ENCODE measurements at regions not wholly inside any gene's neighbourhood (a gene's known extent, or its start where the extent isn't known, plus 50 kb on each side); places are given as distances from the start of the nearest gene placed in this dataset.
A peak's percentile ranks its signal among the peaks of the same experiment; 100 is the strongest.

DNA sequence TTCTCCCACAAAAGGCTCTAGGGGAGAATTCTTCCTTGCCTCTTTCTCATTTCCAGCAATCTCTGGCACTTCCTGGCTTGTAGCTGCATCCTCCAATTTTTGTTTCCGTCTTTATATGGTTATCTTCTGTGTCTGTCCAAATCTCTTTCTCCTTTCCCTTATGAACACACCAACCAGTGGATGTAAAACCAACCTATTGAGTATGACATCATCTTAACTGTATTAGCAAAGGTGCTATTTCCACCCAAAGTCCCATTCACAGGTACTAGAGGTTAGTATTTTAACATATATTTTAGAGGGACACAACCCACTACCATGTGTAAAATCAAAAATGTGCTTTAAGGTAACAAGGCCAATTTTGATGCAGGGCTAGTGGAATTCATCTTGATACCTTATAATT is 129.0 kb downstream of the RAP2A start:
- no peak for DNase-seq

DNA sequence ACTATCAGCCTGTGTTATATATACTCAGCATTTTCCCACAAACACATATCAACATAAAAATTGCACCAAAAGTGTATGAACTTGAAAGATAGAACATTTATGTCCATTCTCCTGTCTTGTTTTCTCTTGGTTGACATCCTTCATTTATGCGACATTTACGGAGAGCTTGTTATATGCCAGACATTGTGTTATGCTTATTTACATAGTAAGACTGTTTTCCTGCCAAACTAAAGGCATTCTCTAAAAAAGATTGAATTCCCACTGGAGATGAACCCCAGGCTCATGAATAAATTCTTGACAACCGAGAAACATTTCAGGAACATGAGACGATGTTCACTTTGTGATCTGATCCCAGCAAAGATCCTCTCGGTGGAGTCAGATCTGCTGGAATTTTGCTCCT is 131.0 kb downstream of the RAP2A start:
- DNase-seq: no peak

DNA sequence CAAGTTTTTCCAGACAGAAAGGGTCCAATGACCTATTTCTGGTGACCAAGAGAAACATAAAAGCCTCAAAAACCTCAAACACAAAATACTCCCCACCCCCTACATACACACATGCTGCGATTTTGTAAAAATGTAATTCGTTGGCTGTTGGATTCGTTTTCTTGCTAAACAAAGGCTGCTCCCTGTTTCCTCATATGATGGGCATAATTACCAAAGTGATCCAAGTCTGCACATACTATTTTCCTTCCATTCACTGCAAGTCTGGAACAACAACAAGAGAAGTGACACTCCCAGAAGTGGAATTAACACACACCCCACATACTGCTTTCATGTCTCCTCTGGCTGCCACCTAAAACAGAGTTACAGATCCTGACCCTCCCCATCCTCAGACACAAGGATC is 131.9 kb downstream of the RAP2A start:
- no peak for DNase-seq

DNA sequence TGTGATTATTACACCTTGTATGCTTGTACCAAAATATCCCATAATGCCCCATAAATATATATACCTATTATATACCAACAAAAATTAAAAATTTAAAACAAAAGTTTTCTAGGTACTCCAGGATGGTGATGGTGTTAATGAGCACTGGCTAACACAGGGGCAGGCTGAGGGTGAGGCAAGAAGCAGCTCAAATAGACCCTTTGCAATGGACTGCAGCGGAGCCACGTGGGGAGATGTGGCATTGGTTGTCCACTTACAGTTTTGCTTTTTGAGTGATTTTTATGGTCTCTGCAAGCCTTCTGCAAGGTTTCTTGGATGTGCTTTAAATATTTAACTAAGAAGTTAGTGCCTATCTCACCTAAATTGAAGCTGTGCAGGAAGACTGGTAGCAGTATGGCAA is 132.9 kb downstream of the RAP2A start:
- DNase-seq: no peak

DNA sequence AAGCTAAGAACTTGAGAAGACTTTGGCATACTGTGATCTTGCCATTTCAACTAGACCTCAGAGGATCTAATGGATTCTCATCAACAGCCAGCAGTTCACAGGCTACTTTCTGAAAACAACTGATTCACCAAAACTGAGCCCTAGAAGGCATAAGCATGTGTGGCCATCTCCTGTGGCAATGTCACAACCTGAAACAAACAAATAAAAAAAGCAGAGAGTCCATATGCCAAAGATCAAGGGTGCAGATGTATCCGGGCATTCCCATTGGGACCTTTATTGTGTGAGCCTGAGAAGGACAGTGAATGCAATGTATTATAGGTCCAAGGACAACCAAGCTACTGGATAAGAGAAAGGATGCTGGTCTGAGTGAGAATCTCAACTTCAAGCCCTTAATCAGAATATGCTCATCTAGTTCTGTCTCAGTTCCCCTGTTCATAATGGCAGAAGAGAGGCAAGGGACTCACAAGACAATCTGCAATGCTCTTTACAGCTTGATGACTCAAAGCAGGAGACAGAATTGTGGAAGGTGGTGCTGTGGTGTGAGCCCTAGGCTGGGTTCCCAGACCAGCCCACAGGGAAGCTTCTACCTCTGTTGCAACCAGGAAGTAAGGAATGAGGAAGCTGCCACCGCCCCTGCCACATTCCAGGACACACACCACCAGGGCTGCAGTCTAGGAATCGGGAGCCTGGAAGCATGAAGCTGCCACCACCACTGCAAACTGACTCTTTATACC is 133.7 kb downstream of the RAP2A start:
- no peak for DNase-seq

DNA sequence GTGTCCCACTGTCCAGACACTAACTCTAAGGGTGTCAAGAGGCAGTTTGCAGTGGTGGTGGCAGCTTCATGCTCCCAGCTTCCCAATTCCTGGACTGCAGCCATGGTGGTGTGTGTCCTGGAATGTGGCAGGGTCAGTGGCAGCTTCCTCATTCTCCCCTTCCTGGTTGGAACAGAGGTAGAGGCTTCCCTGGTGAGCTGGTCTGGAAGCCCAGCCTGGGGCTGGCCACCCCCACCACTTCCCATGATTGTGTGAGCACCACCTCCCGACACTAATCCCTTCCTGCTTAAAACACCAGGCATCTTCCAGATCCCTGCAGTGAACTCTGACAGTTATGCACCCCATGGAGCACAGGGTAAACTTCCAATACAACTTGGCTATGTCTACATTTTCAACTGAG is 134.9 kb downstream of the RAP2A start:
- DNase-seq: no peak

DNA sequence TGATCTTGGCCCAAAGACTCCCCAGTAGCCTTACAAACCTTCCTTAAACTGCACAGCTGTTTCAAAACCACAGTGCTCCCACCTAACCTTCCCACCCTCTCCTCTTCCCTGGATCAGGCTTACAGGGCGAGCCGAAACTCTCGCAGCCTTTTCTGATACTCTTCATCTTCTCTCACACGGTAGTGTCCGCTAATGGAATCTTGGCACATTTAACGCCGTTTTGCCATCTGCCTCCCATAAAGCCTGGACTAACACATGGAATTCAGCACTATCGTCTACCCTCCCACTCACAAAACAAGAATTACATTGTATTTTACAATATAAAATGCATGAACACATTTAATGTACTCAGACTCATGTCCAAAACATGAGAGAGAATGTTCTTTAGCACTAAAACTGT is 135.9 kb downstream of the RAP2A start:
- no peak for DNase-seq

DNA sequence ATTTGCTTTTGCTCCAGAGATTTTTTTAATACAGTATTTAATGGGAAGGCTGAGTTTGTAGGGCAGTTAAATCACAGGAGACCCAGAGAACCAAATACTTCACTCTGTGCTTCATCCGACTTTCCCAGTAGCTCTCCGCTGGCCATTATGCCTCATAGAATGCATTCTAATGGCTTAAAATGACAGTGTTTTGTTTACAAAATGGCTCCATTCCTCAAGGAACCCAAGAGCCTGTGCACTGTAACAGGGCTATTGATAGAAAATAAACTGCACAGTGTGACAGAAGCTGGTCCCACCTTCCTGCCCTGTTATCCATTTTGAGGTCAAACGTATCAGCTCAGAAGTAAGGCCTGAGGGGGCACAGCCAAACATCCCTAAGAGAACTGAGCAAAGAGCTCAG is 136.5 kb downstream of the RAP2A start:
- no peak for DNase-seq

DNA sequence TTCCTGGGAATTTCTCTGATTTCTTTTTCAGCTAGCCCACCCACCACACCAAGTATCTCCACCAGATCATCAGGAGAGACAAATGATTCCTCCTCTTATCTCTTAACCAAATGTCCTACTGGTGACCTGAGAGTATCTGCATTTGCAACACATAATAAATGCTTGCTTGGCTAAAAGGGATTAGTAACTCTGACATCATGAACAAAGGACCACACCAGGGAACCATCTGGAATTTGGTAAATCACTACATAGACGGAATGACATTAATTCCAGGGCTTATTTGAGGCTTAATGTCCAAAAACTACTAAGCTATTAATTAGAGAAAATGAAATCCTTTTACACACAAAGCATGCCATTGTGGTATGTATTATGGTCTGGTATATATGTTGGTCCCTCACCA is 139.0 kb downstream of the RAP2A start:
- DNase-seq: no peak

DNA sequence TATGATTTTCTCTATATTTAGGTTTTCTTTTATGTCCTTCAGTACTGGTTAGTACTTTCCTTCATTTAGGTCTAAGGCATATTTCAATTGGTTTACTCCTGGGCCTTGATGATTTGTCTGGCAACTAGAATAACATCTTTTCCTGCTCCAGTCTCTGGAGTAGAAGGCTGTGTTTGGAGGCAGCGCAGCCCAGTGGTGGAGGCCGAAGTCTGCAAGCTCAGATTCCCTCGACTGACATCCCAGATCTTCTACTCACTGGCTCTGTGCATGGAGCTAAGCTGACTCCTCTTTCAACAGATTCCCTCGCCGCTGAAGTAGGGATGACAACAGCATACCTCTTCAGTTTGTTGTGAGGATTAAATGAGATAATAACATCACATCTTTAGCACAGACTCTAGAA is 141.0 kb downstream of the RAP2A start:
- DNase-seq: no peak

DNA sequence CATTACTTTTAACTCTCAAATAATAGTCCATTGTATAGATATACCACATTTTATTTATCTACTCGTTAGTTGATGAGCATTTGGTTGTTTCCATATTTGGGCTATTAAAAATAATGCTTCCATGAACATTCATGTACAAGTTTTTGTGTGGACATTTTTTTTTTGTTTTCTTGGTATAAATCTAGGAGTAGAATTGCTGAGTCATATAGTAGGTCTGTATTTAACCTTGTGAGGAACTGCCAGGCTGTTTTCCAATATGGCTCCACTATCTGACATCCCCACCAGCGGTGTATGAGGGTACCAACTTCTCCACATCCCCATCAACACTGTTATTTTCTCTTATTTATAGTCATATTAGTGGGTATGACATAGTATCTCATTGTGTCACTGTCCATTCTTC is 143.1 kb downstream of the RAP2A start:
- DNase-seq: no peak

DNA sequence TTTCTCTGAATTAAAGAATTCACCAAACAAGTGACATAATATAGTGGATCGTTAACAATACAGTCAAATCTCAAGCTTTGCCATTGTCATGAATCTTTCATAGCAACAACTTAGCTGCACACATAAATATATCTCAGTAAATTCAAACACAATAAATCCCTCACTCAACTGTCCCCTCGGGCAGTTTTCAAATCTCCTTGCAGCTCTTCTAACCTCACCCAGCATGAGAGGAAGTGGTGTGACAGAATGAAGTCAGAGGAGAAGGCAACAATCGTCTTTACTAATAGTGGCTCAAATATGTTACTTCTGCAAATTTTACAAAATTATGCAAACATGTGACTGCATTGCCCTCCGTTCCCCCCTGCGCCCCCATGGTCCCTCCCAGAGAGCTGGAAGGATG is 148.2 kb downstream of the RAP2A start:
- no peak for DNase-seq

DNA sequence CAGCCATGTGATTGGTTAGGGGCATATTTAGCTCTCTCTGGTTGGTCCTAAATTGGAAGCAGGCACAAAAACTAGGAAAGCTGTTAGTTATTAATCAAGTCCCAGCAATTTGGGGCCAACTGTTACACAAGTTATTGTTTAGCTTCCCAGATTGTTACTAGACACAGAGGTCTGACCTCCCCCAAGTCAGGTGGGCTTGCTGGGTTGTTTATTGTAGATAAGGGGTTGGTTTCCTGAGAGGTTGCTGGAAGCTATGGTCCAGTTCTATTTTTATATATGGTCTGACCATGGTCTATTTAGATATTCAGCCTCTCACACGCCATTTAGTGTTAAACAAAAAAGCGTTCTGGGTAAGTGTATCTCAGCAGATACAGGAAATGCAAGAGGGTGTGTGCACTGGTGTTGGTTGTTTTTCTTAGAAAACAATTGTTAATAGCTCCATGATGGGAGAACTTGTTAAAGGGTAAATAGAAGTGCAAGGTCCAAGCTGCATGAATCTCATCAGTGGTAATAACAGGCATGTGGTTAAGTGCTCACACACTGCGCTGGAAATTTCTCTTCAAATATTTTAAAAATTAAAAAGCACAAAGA is 150.0 kb downstream of the RAP2A start:
- no peak for DNase-seq

DNA sequence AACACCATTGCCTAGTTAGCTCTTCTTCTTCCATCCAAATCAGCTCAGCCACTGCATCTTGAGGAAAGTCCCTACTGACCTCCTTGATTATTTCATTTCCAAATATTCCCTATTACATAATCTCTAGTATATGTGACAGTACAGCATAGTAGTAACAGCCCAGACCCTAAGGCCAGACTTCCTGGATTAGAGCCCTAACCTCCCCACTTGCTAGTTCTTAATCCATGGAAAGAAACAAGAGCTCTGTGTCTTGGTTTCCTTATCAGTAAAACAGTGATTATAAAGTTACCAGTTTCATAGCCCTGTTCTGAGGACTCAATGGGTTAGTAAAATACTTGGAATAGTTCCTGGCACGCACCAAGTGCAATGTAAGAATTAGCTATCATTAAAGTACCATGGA is 153.0 kb downstream of the RAP2A start:
- no peak for DNase-seq

DNA sequence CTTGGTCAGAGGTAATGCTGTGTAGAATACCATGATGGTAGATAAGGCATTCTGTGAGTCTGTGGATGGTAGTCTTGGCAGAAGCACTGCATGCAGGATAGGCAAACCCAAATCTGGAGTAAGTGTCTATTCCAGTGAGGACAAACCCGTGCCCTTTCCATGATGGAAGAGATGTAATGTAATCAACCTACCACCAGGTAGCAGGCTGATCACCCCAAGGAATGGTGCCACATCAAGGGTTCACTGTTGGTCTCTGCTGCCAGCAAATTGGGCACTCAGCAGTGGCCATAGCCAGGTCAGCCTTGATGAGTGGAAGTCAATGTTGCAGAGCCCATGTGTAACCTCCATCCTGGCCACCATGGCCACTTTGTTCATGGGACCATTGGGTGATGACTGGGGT is 155.0 kb downstream of the RAP2A start:
- DNase-seq: no peak

DNA sequence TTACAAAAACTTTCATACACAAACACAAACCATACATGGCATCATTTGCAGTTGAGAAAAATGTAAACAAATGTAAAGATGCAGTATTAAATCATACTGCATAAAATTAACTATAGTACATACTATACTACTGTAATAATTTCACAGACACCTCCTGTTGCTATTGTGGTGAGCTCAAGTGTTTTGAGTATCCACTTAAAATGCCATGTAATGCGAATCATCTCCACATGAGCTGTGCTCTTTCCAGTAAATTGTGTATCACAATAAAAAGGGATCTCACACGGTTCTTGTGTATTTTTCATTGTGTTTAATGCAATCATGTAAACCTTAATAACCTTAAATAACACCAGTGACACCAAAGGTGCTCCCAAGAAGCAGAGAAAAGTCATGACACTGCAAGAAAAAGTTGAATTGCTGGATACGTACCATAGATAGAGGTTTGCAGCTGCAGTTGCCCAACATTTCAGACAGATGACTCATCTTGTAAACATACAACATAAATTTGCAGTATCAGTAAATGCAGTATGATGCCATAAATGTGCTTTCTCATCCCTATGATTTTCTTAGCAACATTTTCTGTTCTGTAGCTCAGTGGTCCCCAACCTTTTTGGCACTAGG is 166.6 kb downstream of the RAP2A start:
- DNase-seq: peak; percentile 38

DNA sequence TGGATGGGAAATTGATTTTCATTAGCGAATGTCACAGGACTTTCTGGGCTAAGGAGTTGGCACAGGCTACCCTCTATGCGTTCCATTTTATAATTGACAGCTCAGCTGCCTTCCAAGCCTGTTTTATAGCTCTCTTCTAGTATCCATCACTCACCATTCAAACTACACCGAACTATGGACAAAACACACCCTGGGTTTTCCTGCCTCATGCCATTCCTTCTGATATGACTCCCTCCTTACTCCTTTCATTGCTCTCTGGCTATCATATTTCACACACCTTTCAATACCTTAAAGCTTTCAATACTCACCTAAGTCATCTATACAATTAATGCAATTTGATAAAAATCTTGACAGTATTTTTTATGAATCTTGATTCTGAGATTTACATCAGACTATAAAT is 181.3 kb downstream of the RAP2A start:
- no peak for DNase-seq

DNA sequence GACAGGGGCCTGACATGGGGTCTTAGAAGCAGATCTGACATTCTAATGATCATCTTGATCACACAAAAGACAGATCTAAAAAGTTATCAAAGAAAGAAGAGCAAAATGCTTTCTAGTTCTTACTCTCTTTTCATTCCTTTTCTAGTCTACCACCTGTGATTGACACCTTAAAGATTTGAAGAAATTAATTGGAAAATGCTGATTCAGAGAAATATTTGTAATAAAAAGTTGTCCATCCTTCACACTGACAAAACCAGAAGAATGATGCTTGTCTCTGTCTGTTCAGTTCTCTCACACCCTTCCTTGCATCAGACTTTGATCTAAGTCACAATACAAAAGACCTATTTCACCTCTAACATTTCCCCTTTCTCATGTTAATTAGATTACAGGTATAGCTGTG is 182.4 kb downstream of the RAP2A start:
- DNase-seq: no peak

DNA sequence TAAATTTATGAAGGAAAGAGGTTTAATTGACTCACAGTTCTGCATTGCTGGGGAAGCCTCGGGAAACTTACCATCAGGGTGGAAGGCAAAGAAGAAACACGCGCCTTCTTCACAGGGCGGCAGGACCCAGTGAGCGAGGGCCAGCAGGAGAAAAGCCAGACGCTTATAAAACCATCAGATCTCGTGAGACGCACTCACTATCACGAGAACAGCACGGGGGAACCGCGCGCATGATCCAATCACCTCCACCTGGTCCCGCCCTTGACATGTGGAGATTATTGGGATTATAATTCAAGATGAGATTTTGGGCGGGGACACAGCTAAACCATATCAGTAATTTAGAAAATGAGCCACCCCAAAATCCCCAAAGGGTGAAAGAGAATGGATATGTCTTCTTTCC is 187.1 kb downstream of the RAP2A start:
- DNase-seq: no peak

DNA sequence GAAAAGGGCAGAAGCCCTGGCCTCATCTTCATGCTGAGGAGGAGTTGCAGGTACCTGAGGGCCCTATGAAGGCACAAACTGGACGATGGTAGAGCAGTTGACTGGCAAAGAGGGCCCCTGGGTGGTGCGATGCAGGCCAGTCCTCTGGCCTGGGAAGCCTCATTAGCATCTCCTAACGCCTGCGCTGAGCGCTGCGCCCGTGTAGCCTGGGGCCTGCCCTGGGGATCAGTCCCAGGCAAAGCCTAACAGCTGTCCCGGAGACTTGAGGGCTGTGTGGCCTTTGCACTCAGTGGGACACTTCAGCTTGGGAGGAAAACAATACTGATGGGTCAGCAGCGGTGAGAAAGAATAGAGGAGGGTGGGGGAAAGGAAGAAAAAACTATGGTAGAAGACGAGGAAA is 187.7 kb downstream of the RAP2A start:
- DNase-seq: no peak

DNA sequence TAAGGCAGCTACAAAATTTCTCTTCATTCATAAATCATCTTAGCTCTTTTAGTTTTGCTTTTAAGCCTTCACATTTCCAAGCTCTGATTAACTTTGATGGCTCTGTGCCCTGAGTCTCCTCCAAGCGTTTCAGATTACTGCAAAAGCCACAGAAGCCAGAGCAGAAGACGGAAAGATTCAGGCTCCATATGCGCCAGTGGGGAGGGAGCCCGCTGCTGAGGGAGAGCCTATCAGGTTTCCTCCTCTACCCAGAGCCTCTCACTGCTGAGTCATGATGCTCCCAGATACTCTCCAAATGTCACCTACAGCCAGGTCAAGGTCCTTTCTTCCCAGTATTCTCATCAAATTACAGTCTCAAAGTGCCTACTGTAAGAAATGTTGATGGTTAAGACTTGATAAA is 193.6 kb downstream of the RAP2A start:
- peak; percentile 89 for DNase-seq

DNA sequence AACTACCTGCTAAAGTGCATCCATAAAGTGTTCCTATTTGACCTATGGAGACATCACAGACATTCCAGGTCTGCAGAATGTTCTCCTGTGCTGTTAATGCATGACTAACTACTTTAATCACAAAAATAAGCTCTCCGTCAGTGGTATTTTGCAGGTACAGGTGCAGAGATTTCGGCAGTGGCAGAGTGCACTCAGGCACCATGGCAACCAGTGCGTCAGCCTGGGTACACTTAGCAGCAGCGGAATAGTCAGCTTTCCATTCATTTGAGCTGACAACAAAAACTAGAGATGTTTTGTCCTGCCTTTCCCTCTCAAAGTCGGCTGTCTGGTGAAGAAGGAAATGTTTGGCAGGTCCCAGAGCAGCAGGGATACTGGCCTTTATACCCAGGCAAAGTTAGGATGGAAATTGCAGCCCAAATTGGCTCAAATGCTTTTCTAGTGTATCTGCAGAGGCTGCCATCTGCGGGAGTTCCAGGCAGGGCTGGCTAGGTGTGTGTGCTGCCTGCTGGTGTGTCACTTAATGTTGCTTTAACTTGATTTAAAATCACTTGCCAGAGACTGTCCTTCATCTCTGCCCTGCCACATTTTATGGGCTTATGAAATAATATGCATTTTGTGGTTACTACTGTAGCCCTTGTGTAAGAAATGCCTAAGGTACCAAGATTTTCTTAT is 195.8 kb downstream of the RAP2A start:
- DNase-seq: peak; percentile 80

DNA sequence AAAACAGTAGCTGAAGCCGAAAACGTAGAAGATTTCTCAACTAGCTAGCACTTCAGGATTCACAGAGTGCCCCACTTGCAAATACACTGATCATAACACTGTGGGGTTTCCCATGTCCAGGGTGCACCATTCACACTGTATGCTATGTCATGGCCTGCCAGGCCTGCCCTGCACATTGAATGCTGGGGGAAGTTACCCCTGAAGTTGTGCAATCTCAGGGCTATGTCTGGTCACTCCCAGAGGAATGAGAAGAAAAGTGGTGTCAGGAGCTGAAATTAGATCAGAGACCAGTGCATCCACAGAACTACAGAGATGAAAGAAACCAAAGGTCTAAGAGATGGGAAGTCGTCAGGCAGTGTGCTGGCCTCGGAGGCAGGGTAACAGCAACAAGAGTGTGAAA is 196.8 kb downstream of the RAP2A start:
- DNase-seq: no peak

DNA sequence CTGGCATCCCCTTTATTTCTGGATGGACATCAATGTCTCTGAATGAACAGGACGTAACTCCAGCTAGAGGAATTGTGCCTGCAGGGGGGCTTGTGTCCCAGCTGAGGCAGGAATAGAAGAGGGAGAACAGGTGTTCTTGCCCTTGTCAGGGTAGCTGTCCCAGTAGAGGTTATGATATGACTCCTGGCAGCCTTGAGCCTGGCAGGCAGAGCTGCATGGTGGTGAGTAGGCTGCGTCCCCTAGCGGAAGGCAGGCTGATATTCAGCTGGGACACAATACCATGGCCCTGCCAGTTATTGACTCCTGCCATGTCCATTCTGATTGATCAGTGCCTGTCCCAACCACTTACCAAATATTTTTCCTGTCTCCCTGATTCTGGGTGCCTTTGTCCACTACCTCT is 197.2 kb downstream of the RAP2A start:
- DNase-seq: no peak

Measured in DMS79 treated with DMSO at 0.1 percent for 48 hours (cell line).